B cell (primary cell): ENCODE measurements at regions not wholly inside any gene's neighbourhood (a gene's known extent, or its start where the extent isn't known, plus 50 kb on each side); places are given as distances from the start of the nearest gene placed in this dataset.

Experiments used
- ATAC-seq: fragments of 200-7000 bp; cut with Tn5 transposase; one replicate; pipeline ENCODE4 v1.10.0; 2021; ENCODE audit warnings: low read depth, mild to moderate bottlenecking, moderate number of reproducible peaks, moderate library complexity
- CTCF ChIA-PET: fragments of 350-600 bp; sonication (Branson Sonifier 250); formaldehyde crosslinking; loops from one replicate; lab custom pipeline; 2021; ENCODE audit warnings: antibody characterized with exemption, inconsistent platforms; lab: Charles Lee
- POLR2A ChIA-PET: fragments of 350-600 bp; sonication (Branson Sonifier 250); formaldehyde crosslinking; loops from one replicate; lab custom pipeline; 2021; ENCODE audit warnings: antibody characterized with exemption; lab: Charles Lee
- DNase-seq: peaks from one replicate; pipeline ENCODE4 v3.0.0; 2013
- H2AFZ ChIP-seq: 2 replicates; pipeline ENCODE4 v1.6.1; 2012; ENCODE audit warnings: mild to moderate bottlenecking, low read depth, low read length; ENCODE audit not compliant: insufficient read depth, poor library complexity, severe bottlenecking
- H3K27ac ChIP-seq, 2 donors: 1 replicate in 1 of 2; 2 replicates in 1 of 2; pipeline ENCODE4 v1.5.1; 2012 to 2013; ENCODE audit warnings: low read length in 2 of 2, mild to moderate bottlenecking in 2 of 2, moderate library complexity in 1 of 2
- H3K27me3 ChIP-seq, 4 experiments: fragments of 200-600 bp in 1 of 4; sonication (generic) in 1 of 4; replicated peaks in 1 of 4; 1 replicate in 2 of 4; 2 replicates in 2 of 4; pipeline versions ENCODE4 v1.6.1 to v1.7.0; 2013 to 2016; ENCODE audit warnings: low read length in 3 of 4, mild to moderate bottlenecking in 2 of 4, mixed read lengths in 1 of 4, moderate library complexity in 1 of 4; ENCODE audit not compliant: insufficient read depth in 4 of 4, control insufficient read depth in 3 of 4; ENCODE audit errors: control extremely low read depth in 1 of 4
- H3K36me3 ChIP-seq, 2 experiments: replicated peaks in 1 of 2; 1 replicate in 1 of 2; 2 replicates in 1 of 2; pipeline versions ENCODE4 v1.6.1 to v1.7.1; 2013; ENCODE audit warnings: low read length in 1 of 2; ENCODE audit not compliant: insufficient read depth in 2 of 2, control insufficient read depth in 1 of 2; ENCODE audit errors: control extremely low read depth in 1 of 2, extremely low read depth in 1 of 2
- H3K4me1 ChIP-seq, 2 donors: fragments of 200-600 bp in 1 of 2; sonication (generic) in 1 of 2; 1 replicate in 1 of 2; 2 replicates in 1 of 2; pipeline versions ENCODE4 v1.5.1 to v1.6.1; 2013 to 2017; ENCODE audit warnings: low read length in 2 of 2; ENCODE audit not compliant: control insufficient read depth in 2 of 2, insufficient read depth in 2 of 2
- H3K4me2 ChIP-seq: replicated peaks from 2 replicates; pipeline ENCODE3; 2012; ENCODE audit warnings: mild to moderate bottlenecking, low read depth, low read length; ENCODE audit not compliant: poor library complexity, severe bottlenecking
- H3K4me3 ChIP-seq, 5 experiments: fragments of 200-600 bp in 1 of 5; sonication (generic) in 1 of 5; 1 replicate in 3 of 5; 2 replicates in 2 of 5; pipeline versions ENCODE4 v1.5.1 to v1.7.0; 2011 to 2016; ENCODE audit warnings: low read length in 4 of 5, mild to moderate bottlenecking in 4 of 5, low read depth in 2 of 5, control low read depth in 1 of 5, moderate library complexity in 1 of 5; ENCODE audit not compliant: insufficient read depth in 1 of 5; ENCODE audit errors: control extremely low read depth in 1 of 5, extremely low read depth in 1 of 5
- H3K79me2 ChIP-seq: fragments of 200-600 bp; sonication (generic); one replicate; pipeline ENCODE4 v1.6.0; 2016; ENCODE audit warnings: low read length; ENCODE audit not compliant: control insufficient read depth, insufficient read depth
- H3K9ac ChIP-seq: fragments of 200-600 bp; sonication (generic); 2 replicates; pipeline ENCODE4 v1.6.1; 2017; ENCODE audit warnings: mild to moderate bottlenecking, low read length, moderate library complexity
- H3K9me3 ChIP-seq, 3 donors: one replicate each; pipeline versions ENCODE4 v1.6.1 to v1.7.1; 2013; ENCODE audit warnings: low read length in 2 of 3; ENCODE audit not compliant: control insufficient read depth in 2 of 3, insufficient read depth in 1 of 3; ENCODE audit errors: control extremely low read depth in 1 of 3
- H4K20me1 ChIP-seq: 2 replicates; pipeline ENCODE4 v1.6.0; 2012; ENCODE audit warnings: mild to moderate bottlenecking, low read length; ENCODE audit not compliant: insufficient read depth, control insufficient read depth, poor library complexity, severe bottlenecking
- H3K27ac Mint-ChIP-seq: one replicate; pipeline ENCODE4 v1.8.0; 2021; ENCODE audit warnings: mixed read lengths
- H3K27me3 Mint-ChIP-seq: one replicate; pipeline ENCODE4 v1.8.0; 2021; ENCODE audit warnings: mixed read lengths
- H3K4me1 Mint-ChIP-seq: one replicate; pipeline ENCODE4 v1.8.0; 2021; ENCODE audit warnings: mixed read lengths
- H3K4me3 Mint-ChIP-seq: one replicate; pipeline ENCODE4 v1.8.0; 2021; ENCODE audit warnings: mixed read lengths
- H3K9me3 Mint-ChIP-seq: one replicate; pipeline ENCODE4 v1.8.0; 2022; ENCODE audit warnings: mixed read lengths; ENCODE audit not compliant: insufficient read depth
- EZH2 ChIP-seq: IDR thresholded peaks from 2 replicates; pipeline ENCODE4 v1.6.1; 2012; ENCODE audit warnings: borderline replicate concordance, low read depth, mild to moderate bottlenecking, moderate library complexity, low read length; ENCODE audit not compliant: insufficient read depth, poor library complexity, severe bottlenecking
- WGBS: methylation state at CpG from one replicate; pipeline ENCODE4 v1.1.5; 2013; ENCODE audit warnings: missing lambda C conversion rate; ENCODE audit not compliant: insufficient coverage; 5-methylcytosine and 5-hydroxymethylcytosine counted together
- intact Hi-C: fragments of 100-400 bp; cut with micrococcal nuclease; formaldehyde crosslinking; loops from one replicate; pipeline ENCODE4 v1.10.0; 2022
- TF ChIP-seq, protein P1 (sequence below): fragments of 200-600 bp; IDR thresholded peaks from one replicate; pipeline ENCODE4 v1.8.0; 2022; ENCODE audit warnings: antibody characterized with exemption, mild to moderate bottlenecking

DNA sequence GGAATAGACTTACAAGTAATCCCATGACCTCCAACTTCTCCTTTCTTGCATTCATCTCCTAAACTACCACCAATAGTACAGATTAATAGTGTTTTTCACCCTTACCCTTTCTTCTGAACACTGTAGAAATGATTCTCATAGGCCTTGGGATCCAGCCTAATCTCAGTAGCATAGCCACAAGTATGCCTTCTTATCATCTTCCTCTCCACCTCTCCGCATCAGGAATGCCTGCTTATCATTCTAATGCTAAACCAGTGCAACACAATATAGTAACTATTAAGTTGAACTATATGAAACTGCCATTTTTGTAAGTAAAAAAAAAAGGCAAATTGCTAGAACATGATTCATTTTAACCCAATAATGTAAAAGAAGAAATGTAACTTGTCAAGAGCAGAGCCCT, 79.5 kb upstream of the IL2 start:
- no peaks in the 10 kb centered on the region for H4K20me1 ChIP-seq
- ATAC-seq, result no peak
- H3K4me3 Mint-ChIP-seq, result no peak overlapping the region

DNA sequence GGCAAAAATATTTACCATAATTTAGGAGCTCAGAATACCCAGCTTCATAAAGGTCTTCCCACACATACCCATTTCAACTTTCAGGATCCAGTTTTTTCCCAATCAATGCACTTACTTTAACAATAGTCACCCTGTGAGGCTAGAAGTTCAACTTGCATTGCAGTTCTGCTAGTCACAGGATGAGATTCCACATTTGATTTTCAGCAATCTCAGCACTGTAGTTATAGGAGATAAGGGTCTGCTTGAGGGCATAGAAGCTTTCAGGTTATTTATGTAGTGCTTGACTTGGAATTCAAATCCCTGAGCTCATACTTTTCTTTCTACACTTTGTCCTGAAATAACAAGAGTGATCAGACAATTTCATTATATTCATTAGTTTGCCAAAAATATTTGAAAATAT, 78.3 kb upstream of the IL2 start:
- H3K27me3 Mint-ChIP-seq, result no peaks in the 10 kb centered on the region
- TF ChIP-seq, protein P1, sequence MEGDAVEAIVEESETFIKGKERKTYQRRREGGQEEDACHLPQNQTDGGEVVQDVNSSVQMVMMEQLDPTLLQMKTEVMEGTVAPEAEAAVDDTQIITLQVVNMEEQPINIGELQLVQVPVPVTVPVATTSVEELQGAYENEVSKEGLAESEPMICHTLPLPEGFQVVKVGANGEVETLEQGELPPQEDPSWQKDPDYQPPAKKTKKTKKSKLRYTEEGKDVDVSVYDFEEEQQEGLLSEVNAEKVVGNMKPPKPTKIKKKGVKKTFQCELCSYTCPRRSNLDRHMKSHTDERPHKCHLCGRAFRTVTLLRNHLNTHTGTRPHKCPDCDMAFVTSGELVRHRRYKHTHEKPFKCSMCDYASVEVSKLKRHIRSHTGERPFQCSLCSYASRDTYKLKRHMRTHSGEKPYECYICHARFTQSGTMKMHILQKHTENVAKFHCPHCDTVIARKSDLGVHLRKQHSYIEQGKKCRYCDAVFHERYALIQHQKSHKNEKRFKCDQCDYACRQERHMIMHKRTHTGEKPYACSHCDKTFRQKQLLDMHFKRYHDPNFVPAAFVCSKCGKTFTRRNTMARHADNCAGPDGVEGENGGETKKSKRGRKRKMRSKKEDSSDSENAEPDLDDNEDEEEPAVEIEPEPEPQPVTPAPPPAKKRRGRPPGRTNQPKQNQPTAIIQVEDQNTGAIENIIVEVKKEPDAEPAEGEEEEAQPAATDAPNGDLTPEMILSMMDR, result no peak
- TF ChIP-seq EZH2, result no peak
- H3K4me3 ChIP-seq, result no peak overlapping the region
- no peak overlapping the region for H3K4me2 ChIP-seq
- no peaks in the 10 kb centered on the region for H3K79me2 ChIP-seq
- H3K4me1 Mint-ChIP-seq, result no peaks in the 10 kb centered on the region
- intact Hi-C loops, result no loop called here
- H3K9ac ChIP-seq, result no peak overlapping the region
- no peaks in the 10 kb centered on the region for H3K9me3 ChIP-seq
- POLR2A ChIA-PET, result no interaction called here
- no peaks in the 10 kb centered on the region for H3K36me3 ChIP-seq
- no peak overlapping the region for H3K27ac ChIP-seq
- H3K27me3 ChIP-seq, result no peaks in the 10 kb centered on the region
- H3K4me1 ChIP-seq, result no peaks in the 10 kb centered on the region
- DNase-seq, result no peak
- ATAC-seq, result no peak
- peaks cover 5% of the 10 kb centered on the region for H3K9me3 Mint-ChIP-seq
- H3K4me3 Mint-ChIP-seq, result no peak overlapping the region
- no peak overlapping the region for H2AFZ ChIP-seq
- no peaks in the 10 kb centered on the region for H4K20me1 ChIP-seq
- no peak overlapping the region for H3K27ac Mint-ChIP-seq
- CTCF ChIA-PET, result no interaction called here

More for the DNA sequence above, 79.5 kb upstream of the IL2 start:
- no peak for DNase-seq
- WGBS, result no CpG with 5 or more reads among the region's 1 CpG
- TF ChIP-seq, protein P1, result no peak
- TF ChIP-seq EZH2, result no peak
- H3K4me2 ChIP-seq, result no peak overlapping the region
- intact Hi-C loops, result no loop called here
- no peaks in the 10 kb centered on the region for H3K27me3 ChIP-seq
- no peaks in the 10 kb centered on the region for H3K27me3 Mint-ChIP-seq
- H3K4me1 ChIP-seq, result no peaks in the 10 kb centered on the region
- no peak overlapping the region for H3K4me3 ChIP-seq
- H3K4me1 Mint-ChIP-seq, result no peaks in the 10 kb centered on the region
- no peaks in the 10 kb centered on the region for H3K79me2 ChIP-seq
- CTCF ChIA-PET, result no interaction called here
- H3K27ac ChIP-seq, result no peak overlapping the region
- H3K36me3 ChIP-seq, result no peaks in the 10 kb centered on the region
- POLR2A ChIA-PET, result no interaction called here
- H3K9ac ChIP-seq, result no peak overlapping the region
- H3K9me3 ChIP-seq, result no peaks in the 10 kb centered on the region
- no peak overlapping the region for H2AFZ ChIP-seq
- no peaks in the 10 kb centered on the region for H3K9me3 Mint-ChIP-seq
- no peak overlapping the region for H3K27ac Mint-ChIP-seq
